ENCODE measurements at regions not wholly inside any gene's neighbourhood (a gene's known extent, or its start where the extent isn't known, plus 50 kb on each side); places are given as distances from the start of the nearest gene placed in this dataset.

GRCh38 chr4:184329659-184330400 lies 112.2 kb upstream of the ENPP6 start:
- peaks cover 67% of the 10 kb centered on the region for H3K4me1 Mint-ChIP-seq
- Histone ChIP-seq H3K9me3 (ENCODE audit: control extremely low read depth in 1 of 3, control insufficient read depth in 2 of 3, insufficient read depth in 1 of 3, low read length in 2 of 3) (no peaks in the 10 kb centered on the region), H3K4me1 (ENCODE audit: control insufficient read depth in 2 of 2, insufficient read depth in 2 of 2, low read length in 2 of 2) (peaks cover 63 to 65% of the 10 kb centered on the region in 2 donors), H3K4me3 (ENCODE audit: control extremely low read depth in 1 of 5, extremely low read depth in 1 of 5, insufficient read depth in 1 of 5, low read depth in 2 of 5, low read length in 4 of 5) (no peak overlapping the region), H3K27me3 (replicated peaks in 1 of 4; ENCODE audit: control extremely low read depth in 1 of 4, control insufficient read depth in 3 of 4, insufficient read depth in 4 of 4, low read length in 3 of 4) (no peaks in the 10 kb centered on the region), H2AFZ (ENCODE audit: insufficient read depth, low read depth, low read length, poor library complexity, severe bottlenecking) (peak overlapping the region; percentile 4), H3K79me2 (ENCODE audit: control insufficient read depth, insufficient read depth, low read length) (no peaks in the 10 kb centered on the region), H4K20me1 (ENCODE audit: control insufficient read depth, insufficient read depth, low read length, poor library complexity, severe bottlenecking) (no peaks in the 10 kb centered on the region), H3K36me3 (replicated peaks in 1 of 2; ENCODE audit: control extremely low read depth in 1 of 2, control insufficient read depth in 1 of 2, extremely low read depth in 1 of 2, insufficient read depth in 2 of 2, low read length in 1 of 2) (no peaks in the 10 kb centered on the region), H3K27ac (ENCODE audit: low read length in 2 of 2) (peak overlapping the region; percentile 89 to 91), H3K9ac (ENCODE audit: low read length) (peak overlapping the region; percentile 3), H3K4me2 (replicated peaks; ENCODE audit: low read depth, low read length, poor library complexity, severe bottlenecking) (peak overlapping the region; percentile 26)
- ATAC-seq (ENCODE audit: low read depth) (peak; percentile 28), DNase-seq (peak; percentile 89)
- intact Hi-C loops (cut with micrococcal nuclease), result loop anchor here (2.0 to 5.0 kb wide), 4 partner anchors 15 to 142 kb away; partner anchors contain the start of gene IRF2
- ChIA-PET CTCF (interaction anchor here (2.6 to 3.2 kb wide), 3 partner anchors 17 to 66 kb away, joined by 8 to 13 read pairs (median 13); no protein-coding TSS in a partner anchor), POLR2A (interaction anchor here (0.6 to 1.5 kb wide), 3 partner anchors 14 to 80 kb away, joined by 4 to 5 read pairs (median 5); no protein-coding TSS in a partner anchor)
- peak overlapping the region; percentile 75 for H3K4me3 Mint-ChIP-seq
- no peak for TF ChIP-seq EZH2 (IDR thresholded peaks at IDR 0.05; ENCODE audit: borderline replicate concordance, insufficient read depth, low read depth, low read length, poor library complexity, severe bottlenecking)
- TF ChIP-seq CTCF (IDR thresholded peaks at IDR 0.05), result no peak
- H3K9me3 Mint-ChIP-seq (ENCODE audit: insufficient read depth), result no peaks in the 10 kb centered on the region
- H3K27ac Mint-ChIP-seq, result peak overlapping the region; percentile 96
- 41% methylated on average over 13 of the region's 14 CpGs for WGBS (ENCODE audit: insufficient coverage)
- no peaks in the 10 kb centered on the region for H3K27me3 Mint-ChIP-seq

- TF ChIP-seq EZH2 (IDR thresholded peaks at IDR 0.05; ENCODE audit: borderline replicate concordance, insufficient read depth, low read depth, low read length, poor library complexity, severe bottlenecking) (no peak), CTCF (IDR thresholded peaks at IDR 0.05) (no peak)
- Mint-ChIP-seq H3K27me3 (no peaks in the 10 kb centered on the region), H3K27ac (peak overlapping the region; percentile 96), H3K4me3 (peak overlapping the region; percentile 75), H3K4me1 (peaks cover 67% of the 10 kb centered on the region), H3K9me3 (ENCODE audit: insufficient read depth) (no peaks in the 10 kb centered on the region)
- Histone ChIP-seq H4K20me1 (ENCODE audit: control insufficient read depth, insufficient read depth, low read length, poor library complexity, severe bottlenecking) (no peaks in the 10 kb centered on the region), H3K4me2 (replicated peaks; ENCODE audit: low read depth, low read length, poor library complexity, severe bottlenecking) (peak overlapping the region; percentile 66), H3K79me2 (ENCODE audit: control insufficient read depth, insufficient read depth, low read length) (no peaks in the 10 kb centered on the region), H3K4me1 (ENCODE audit: control insufficient read depth in 2 of 2, insufficient read depth in 2 of 2, low read length in 2 of 2) (peaks cover 63 to 65% of the 10 kb centered on the region in 2 donors), H3K4me3 (ENCODE audit: control extremely low read depth in 1 of 5, extremely low read depth in 1 of 5, insufficient read depth in 1 of 5, low read depth in 2 of 5, low read length in 4 of 5) (no peak overlapping the region), H3K27me3 (replicated peaks in 1 of 4; ENCODE audit: control extremely low read depth in 1 of 4, control insufficient read depth in 3 of 4, insufficient read depth in 4 of 4, low read length in 3 of 4) (no peaks in the 10 kb centered on the region), H3K9me3 (ENCODE audit: control extremely low read depth in 1 of 3, control insufficient read depth in 2 of 3, insufficient read depth in 1 of 3, low read length in 2 of 3) (no peaks in the 10 kb centered on the region), H3K9ac (ENCODE audit: low read length) (no peak overlapping the region), H3K27ac (ENCODE audit: low read length in 2 of 2) (peak overlapping the region; percentile 89 to 91), H3K36me3 (replicated peaks in 1 of 2; ENCODE audit: control extremely low read depth in 1 of 2, control insufficient read depth in 1 of 2, extremely low read depth in 1 of 2, insufficient read depth in 2 of 2, low read length in 1 of 2) (no peaks in the 10 kb centered on the region), H2AFZ (ENCODE audit: insufficient read depth, low read depth, low read length, poor library complexity, severe bottlenecking) (no peak overlapping the region)
- ChIA-PET POLR2A (interaction anchor here (0.9 to 1.5 kb wide), 4 partner anchors 14 to 67 kb away, joined by 4 to 7 read pairs (median 4); no protein-coding TSS in a partner anchor), CTCF (interaction anchor here (1.5 to 3.6 kb wide), 6 partner anchors 11 to 66 kb away, joined by 5 to 49 read pairs (median 13); no protein-coding TSS in a partner anchor)
- no peak for ATAC-seq (ENCODE audit: low read depth)
- DNase-seq, result no peak
- 94% methylated on average over 4 of the region's 9 CpGs for WGBS (ENCODE audit: insufficient coverage)
- intact Hi-C loops (cut with micrococcal nuclease), result loop anchor here (2.0 to 5.0 kb wide), 4 partner anchors 16 to 143 kb away; partner anchors contain the start of gene IRF2
These were observed 111.6 kb upstream of the ENPP6 start for GRCh38 chr4:184329235-184329634.
